ENCODE measurements at regions not wholly inside any gene's neighbourhood (a gene's known extent, or its start where the extent isn't known, plus 50 kb on each side); places are given as distances from the start of the nearest gene placed in this dataset.

DNA sequence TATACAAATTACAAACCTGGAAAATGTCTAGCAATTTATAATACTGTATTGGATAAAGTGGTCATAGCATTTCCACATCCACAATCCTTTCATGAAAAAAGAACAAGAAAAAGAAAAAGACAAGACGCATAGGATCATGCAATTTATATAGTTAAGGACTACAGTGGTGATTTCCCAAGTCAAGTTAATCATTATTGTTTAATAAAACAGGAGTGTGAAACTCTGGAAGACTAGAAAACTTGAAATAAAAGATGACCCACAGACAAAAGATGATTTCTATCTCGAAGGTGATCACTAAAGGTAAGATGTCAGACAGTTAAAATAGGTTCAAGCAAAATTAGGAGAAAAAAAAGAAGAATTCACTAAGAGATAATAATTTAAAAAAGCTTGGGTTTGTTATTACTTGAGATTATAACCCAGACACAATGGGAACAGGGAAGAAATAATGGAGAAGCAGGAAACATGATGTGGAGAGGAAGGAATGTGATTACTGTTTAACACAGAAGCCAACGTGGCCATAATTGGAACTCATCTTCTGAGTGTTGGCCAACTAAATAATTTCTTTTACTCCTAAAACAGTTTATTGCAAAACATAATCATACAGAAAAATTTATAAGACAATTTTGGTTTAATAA lies 441.2 kb upstream of the ANO3 start:
- no peak overlapping the region for H3K4me3 ChIP-seq (replicated peaks; ENCODE audit: low read depth, low read length)
- no peak for DNase-seq (ENCODE audit: extremely low read depth, low read depth)
- TF ChIP-seq, protein P1, sequence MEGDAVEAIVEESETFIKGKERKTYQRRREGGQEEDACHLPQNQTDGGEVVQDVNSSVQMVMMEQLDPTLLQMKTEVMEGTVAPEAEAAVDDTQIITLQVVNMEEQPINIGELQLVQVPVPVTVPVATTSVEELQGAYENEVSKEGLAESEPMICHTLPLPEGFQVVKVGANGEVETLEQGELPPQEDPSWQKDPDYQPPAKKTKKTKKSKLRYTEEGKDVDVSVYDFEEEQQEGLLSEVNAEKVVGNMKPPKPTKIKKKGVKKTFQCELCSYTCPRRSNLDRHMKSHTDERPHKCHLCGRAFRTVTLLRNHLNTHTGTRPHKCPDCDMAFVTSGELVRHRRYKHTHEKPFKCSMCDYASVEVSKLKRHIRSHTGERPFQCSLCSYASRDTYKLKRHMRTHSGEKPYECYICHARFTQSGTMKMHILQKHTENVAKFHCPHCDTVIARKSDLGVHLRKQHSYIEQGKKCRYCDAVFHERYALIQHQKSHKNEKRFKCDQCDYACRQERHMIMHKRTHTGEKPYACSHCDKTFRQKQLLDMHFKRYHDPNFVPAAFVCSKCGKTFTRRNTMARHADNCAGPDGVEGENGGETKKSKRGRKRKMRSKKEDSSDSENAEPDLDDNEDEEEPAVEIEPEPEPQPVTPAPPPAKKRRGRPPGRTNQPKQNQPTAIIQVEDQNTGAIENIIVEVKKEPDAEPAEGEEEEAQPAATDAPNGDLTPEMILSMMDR (IDR thresholded peaks at IDR 0.05; ENCODE audit: low read depth, low read length, missing control alignments) = no peak

- TF ChIP-seq, protein P1 (IDR thresholded peaks at IDR 0.05; ENCODE audit: low read depth, low read length, missing control alignments) = no peak
- no peak for DNase-seq (ENCODE audit: extremely low read depth, low read depth)
- no peak overlapping the region for H3K4me3 ChIP-seq (replicated peaks; ENCODE audit: low read depth, low read length)
Observed at GRCh38 chr11:25891960-25892359, 440.0 kb upstream of the ANO3 start.

GRCh38 chr11:25899617-25900160 lies 432.2 kb upstream of the ANO3 start:
- no peak overlapping the region for H3K4me3 ChIP-seq (replicated peaks; ENCODE audit: low read depth, low read length)
- DNase-seq (ENCODE audit: extremely low read depth, low read depth) = no peak
- TF ChIP-seq, protein P1 (IDR thresholded peaks at IDR 0.05; ENCODE audit: low read depth, low read length, missing control alignments) = no peak

DNA sequence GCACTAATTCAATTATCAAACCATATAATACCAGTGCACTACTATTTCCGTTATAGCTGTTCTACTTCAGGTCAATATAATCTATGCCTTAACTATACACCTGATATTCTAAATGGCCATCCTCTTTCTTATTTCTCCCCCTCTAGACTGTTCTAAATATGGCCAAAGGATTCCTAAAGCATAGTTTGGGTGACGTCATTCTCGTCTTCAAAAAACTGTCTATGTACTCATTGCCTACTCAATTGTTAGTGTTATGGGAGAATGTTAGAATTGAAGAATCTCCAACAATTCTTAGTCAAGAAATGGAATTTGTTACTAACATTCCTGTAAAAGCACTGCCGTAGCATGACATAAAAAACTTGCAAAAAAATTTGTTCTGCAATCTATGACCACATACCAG lies 431.1 kb upstream of the ANO3 start:
- TF ChIP-seq, protein P1 (IDR thresholded peaks at IDR 0.05; ENCODE audit: low read depth, low read length, missing control alignments) = no peak
- DNase-seq (ENCODE audit: extremely low read depth, low read depth) = no peak
- H3K4me3 ChIP-seq (replicated peaks; ENCODE audit: low read depth, low read length) = no peak overlapping the region

- no peak for DNase-seq (ENCODE audit: extremely low read depth, low read depth)
- TF ChIP-seq, protein P1 (IDR thresholded peaks at IDR 0.05; ENCODE audit: low read depth, low read length, missing control alignments) = no peak
- H3K4me3 ChIP-seq (replicated peaks; ENCODE audit: low read depth, low read length) = no peak overlapping the region
Observed at GRCh38 chr11:25901415-25901814, 430.5 kb upstream of the ANO3 start.

- TF ChIP-seq, protein P1 (IDR thresholded peaks at IDR 0.05; ENCODE audit: low read depth, low read length, missing control alignments) = no peak
- H3K4me3 ChIP-seq (replicated peaks; ENCODE audit: low read depth, low read length) = no peak overlapping the region
- DNase-seq (ENCODE audit: extremely low read depth, low read depth) = no peak
Observed at GRCh38 chr11:25902476-25902875, 429.5 kb upstream of the ANO3 start.

DNA sequence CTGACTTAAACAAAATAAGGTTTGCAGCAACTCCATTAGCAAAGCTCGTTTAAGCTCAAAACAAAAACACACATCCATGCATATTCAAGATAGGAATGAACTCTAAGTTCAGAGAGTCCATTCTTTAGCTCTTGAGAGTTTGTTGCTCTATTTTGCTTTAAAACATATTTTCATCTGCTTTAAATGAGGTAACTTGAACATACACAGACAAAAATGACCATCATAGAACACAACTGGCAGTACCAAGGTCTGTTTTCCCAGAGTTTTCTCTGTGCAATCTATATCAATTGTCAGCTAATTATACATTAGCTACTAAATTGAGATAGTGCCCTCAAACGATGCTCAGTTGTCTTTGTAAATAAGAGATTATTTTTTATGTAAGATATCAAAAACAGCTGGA lies 423.2 kb upstream of the ANO3 start:
- TF ChIP-seq, protein P1 (IDR thresholded peaks at IDR 0.05; ENCODE audit: low read depth, low read length, missing control alignments) = no peak
- H3K4me3 ChIP-seq (replicated peaks; ENCODE audit: low read depth, low read length) = no peak overlapping the region
- no peak for DNase-seq (ENCODE audit: extremely low read depth, low read depth)

Measured in HFF-Myc (cell line).